Brain pericyte (primary cell): ENCODE measurements at regions not wholly inside any gene's neighbourhood (a gene's known extent, or its start where the extent isn't known, plus 50 kb on each side); places are given as distances from the start of the nearest gene placed in this dataset.
"Not testable (repeated sequence)": the region's sequence is repeated elsewhere in the genome, so short reads cannot be mapped to it uniquely, and the experiment has no call there.

Source experiments
- DNase-seq: peaks from one replicate; pipeline ENCODE4 v3.0.0-alpha.2; 2012; ENCODE audit warnings: low read depth, low spot score

- DNase-seq = no peak
Observed at GRCh38 chr15:62218841-62219240, 53.8 kb upstream of the C2CD4B start.

GRCh38 chr15:62219799-62220198 is 54.7 kb upstream of the C2CD4B start:
- no peak for DNase-seq

- DNase-seq = no peak
Observed at GRCh38 chr15:62223020-62223419, 57.9 kb upstream of the C2CD4B start.

GRCh38 chr15:62228604-62229003 is 63.5 kb upstream of the C2CD4B start:
- DNase-seq = no peak

GRCh38 chr15:62231856-62232255 is 66.8 kb upstream of the C2CD4B start:
- no peak for DNase-seq

GRCh38 chr15:62240121-62241096 is 75.3 kb upstream of the C2CD4B start:
- no peak for DNase-seq

GRCh38 chr15:62241135-62241770 is 76.2 kb upstream of the C2CD4B start:
- DNase-seq = no peak

- DNase-seq = no peak
Observed at GRCh38 chr15:62242999-62243398, 77.9 kb upstream of the C2CD4B start.

- DNase-seq = no peak
Observed at GRCh38 chr15:62244762-62245161, 79.7 kb upstream of the C2CD4B start.

- DNase-seq = no peak
Observed at GRCh38 chr15:62248277-62248984, 83.3 kb upstream of the C2CD4B start.

- DNase-seq = no peak
Observed at GRCh38 chr15:62249501-62249900, 84.4 kb upstream of the C2CD4B start.

- DNase-seq = no peak
Observed at GRCh38 chr15:62250186-62250585, 85.1 kb upstream of the C2CD4B start.

GRCh38 chr15:62250978-62251377 is 85.9 kb upstream of the C2CD4B start:
- no peak for DNase-seq

GRCh38 chr15:62253294-62253693 is 88.2 kb upstream of the C2CD4B start:
- no peak for DNase-seq

- no peak for DNase-seq
Observed at GRCh38 chr15:62254137-62254934, 89.3 kb upstream of the C2CD4B start.

GRCh38 chr15:62256430-62256829 is 91.3 kb upstream of the C2CD4B start:
- not testable (repeated sequence) for DNase-seq

GRCh38 chr15:62257996-62258521 is 93.0 kb upstream of the C2CD4B start:
- DNase-seq = no peak

- no peak for DNase-seq
Observed at GRCh38 chr15:62262305-62262941, 97.3 kb upstream of the C2CD4B start.

GRCh38 chr15:62264196-62264595 is 99.1 kb upstream of the C2CD4B start:
- no peak for DNase-seq

- DNase-seq = no peak
Observed at GRCh38 chr15:62269504-62269903, 104.4 kb upstream of the C2CD4B start.
